ENCODE measurements at regions not wholly inside any gene's neighbourhood (a gene's known extent, or its start where the extent isn't known, plus 50 kb on each side); places are given as distances from the start of the nearest gene placed in this dataset.

GRCh38 chr13:78022164-78022877, 103.7 kb upstream of the EDNRB start:
- DNase-seq (ENCODE audit: low read depth in 2 of 2), result peak; percentile 4 to 5

DNA sequence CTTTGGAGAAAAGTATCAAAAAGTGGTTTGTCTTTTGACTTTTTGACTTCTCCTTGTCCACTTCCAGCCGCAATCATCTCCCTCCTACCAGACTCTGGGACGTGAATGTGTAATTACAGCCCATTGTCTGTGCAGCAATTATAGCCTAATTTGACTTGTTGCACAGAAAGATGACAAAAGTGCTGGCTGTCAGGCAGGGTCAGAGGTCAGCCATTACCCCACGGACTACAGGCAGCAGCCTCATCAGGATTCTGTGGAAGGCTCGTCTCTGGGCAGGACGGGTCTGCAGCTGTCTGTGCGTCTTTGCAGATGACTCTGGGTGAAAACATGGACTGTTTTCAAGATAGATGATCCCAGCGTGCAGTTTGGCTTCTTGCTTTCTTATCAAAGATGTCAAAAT, 102.2 kb upstream of the EDNRB start:
- DNase-seq (ENCODE audit: low read depth in 2 of 2), result no peak

- no peak for DNase-seq (ENCODE audit: low read depth in 2 of 2)
These were observed 97.2 kb upstream of the EDNRB start for GRCh38 chr13:78015782-78016181.

GRCh38 chr13:78012046-78012445, 93.4 kb upstream of the EDNRB start:
- DNase-seq (ENCODE audit: low read depth in 2 of 2), result no peak

DNA sequence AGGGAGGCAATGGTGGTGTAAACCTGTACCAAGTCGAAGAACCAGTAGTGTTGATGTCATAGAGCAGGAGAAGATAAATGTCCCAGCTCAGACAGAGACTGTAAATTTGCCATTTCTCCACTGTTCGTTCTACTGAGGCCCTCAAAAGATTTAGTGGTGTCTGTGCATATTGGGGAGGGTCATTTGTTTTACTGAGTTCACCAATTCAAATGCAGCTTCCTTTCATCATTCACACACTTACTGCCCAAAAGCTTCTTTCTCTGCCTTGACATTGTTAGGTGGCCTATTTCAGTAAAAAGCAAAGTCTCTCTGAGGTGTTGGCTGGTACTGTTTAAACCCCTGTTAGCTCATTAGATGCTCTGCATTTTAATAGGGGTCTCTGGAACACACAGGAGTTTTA, 86.2 kb upstream of the EDNRB start:
- DNase-seq (ENCODE audit: low read depth in 2 of 2), result no peak

GRCh38 chr13:77999746-78000145, 81.1 kb upstream of the EDNRB start:
- DNase-seq (ENCODE audit: low read depth in 2 of 2), result no peak

- no peak for DNase-seq (ENCODE audit: low read depth in 2 of 2)
These were observed 75.5 kb upstream of the EDNRB start for GRCh38 chr13:77994166-77994565.

DNA sequence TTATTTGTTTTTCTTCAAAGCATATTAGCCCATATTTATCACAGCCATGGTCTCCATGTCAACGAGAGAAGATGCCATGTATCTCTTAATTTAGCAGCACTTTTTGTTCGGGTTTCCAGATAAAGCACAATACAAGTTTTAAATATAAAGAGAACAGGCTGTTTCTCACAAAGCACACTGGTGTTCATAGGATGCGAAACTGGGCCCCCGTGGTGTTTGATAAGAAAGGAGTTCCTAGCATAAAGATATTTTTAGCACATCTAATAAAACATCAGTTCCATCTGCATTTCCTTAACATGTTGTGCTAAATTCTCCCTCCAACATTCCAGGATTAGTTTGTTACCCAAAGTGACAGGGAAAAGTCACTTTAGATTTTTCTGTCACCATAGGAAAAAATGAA, 72.4 kb upstream of the EDNRB start:
- DNase-seq (ENCODE audit: low read depth in 2 of 2), result no peak

- no peak for DNase-seq (ENCODE audit: low read depth in 2 of 2)
These were observed 70.7 kb upstream of the EDNRB start for GRCh38 chr13:77989281-77989680.

GRCh38 chr13:77988355-77988754, 69.7 kb upstream of the EDNRB start:
- DNase-seq (ENCODE audit: low read depth in 2 of 2), result no peak

- DNase-seq (ENCODE audit: low read depth in 2 of 2), result no peak
These were observed 68.1 kb upstream of the EDNRB start for GRCh38 chr13:77986713-77987112.

DNA sequence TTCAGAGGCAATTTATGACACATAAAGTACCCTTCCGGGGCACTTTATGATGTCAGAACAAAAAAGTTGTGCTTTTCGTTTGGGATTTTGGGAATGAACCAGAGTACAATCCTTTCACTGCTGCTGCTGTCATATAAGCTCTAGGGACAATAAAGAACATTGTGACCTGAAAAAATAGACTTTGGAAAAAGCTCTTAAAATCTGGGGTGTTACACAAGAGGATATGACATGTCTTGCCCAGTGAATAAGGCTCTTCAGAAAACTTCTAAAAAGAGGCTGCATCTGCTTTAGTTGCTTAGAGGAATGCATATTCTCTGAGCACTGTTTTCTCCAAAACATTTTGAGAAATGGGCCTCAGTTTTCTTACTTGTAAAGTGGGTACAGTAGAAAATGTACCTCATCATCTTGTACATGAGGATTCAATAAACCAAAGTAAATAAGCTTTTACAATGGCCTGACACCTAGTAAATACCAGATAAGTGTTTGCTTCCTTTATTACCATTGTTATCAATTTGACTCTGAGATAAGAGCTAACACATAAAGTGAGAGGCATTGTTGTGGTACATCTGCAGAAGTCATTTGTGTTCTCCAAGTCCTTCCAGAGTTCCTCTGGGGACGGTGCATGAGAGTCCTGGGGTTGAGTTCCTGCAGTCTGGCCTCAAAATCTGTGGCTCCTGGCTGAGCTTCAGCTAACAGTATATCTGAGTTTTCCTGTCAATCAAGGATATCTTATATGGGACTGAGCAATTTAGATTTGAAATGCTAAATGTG, 67.4 kb upstream of the EDNRB start:
- no peak for DNase-seq (ENCODE audit: low read depth in 2 of 2)

DNA sequence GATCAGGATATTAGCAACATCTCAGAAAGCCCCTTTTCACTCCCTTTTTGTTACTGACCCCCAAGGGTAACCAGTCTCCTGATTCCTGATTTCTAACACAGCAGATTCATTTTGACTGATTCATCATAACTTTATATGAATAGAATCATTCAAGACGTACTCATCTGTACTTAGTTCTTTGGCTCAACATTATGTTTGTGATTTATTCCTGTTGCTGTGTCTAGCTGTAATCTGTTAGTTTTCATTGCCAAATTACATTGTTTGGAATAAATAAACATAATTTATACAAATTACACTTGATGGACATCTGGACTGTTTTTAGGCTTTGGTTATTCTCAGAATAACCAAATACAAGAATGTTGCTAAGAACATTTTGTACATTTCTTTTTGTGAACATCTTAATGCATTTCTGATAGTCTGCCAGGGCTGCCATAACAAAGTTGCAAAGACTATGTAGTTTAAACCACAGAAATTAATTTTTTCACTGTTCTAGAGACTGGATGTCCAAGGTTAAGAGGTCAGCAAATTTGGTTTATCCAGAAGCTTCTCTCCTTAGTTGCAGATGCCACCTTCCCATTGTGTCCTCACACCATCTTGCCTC, 62.8 kb upstream of the EDNRB start:
- DNase-seq (ENCODE audit: low read depth in 2 of 2), result no peak

GRCh38 chr13:77980592-77980991, 62.0 kb upstream of the EDNRB start:
- DNase-seq (ENCODE audit: low read depth in 2 of 2), result no peak

- DNase-seq (ENCODE audit: low read depth in 2 of 2), result no peak
These were observed 61.2 kb upstream of the EDNRB start for GRCh38 chr13:77979721-77980385.

GRCh38 chr13:77975358-77976042, 56.9 kb upstream of the EDNRB start:
- no peak for DNase-seq (ENCODE audit: low read depth in 2 of 2)

DNA sequence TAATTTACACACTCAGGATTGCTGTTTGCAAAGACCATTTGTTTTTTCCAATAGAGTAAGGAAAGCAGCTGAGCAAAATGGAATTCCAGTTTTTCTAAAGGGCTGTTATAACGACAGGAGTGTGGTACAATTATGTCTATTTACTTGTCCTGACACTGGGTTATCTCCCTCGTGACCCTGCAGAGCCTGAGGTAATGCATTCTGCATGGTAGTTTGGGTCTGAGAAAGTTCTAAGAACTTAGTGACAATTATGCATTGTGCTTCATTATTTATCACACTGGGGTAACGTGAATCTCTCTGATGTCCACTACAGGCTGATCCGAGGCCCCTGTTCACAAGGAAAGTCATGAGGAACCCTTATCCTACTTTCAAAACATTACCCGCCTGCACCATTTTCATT, 50.7 kb upstream of the EDNRB start:
- DNase-seq (ENCODE audit: low read depth in 2 of 2), result no peak

Measured in activated CD4-positive, alpha-beta T cell treated with anti-CD3 and anti-CD28 coated beads for 24 hours (primary cell).